Effector memory CD4-positive, alpha-beta T cell (primary cell): ENCODE measurements at regions not wholly inside any gene's neighbourhood (a gene's known extent, or its start where the extent isn't known, plus 50 kb on each side); places are given as distances from the start of the nearest gene placed in this dataset.

Experiments used
- DNase-seq, 3 donors: peaks; one replicate each; pipeline ENCODE4 v3.0.0-alpha.2; 2020
- H3K27ac ChIP-seq: 2 replicates; pipeline ENCODE4 v1.7.0; 2013; ENCODE audit warnings: mild to moderate bottlenecking, low read length, moderate library complexity; ENCODE audit not compliant: insufficient read depth, poor library complexity, severe bottlenecking
- H3K27me3 ChIP-seq: replicated peaks from 2 replicates; pipeline ENCODE4 v1.7.0; 2013; ENCODE audit warnings: mild to moderate bottlenecking, low read length; ENCODE audit not compliant: insufficient read depth, control insufficient read depth, poor library complexity, severe bottlenecking
- H3K36me3 ChIP-seq: 2 replicates; pipeline ENCODE4 v1.7.0; 2013; ENCODE audit warnings: mild to moderate bottlenecking, low read length, moderate library complexity; ENCODE audit not compliant: control insufficient read depth, insufficient read depth
- H3K4me1 ChIP-seq: 2 replicates; pipeline ENCODE4 v1.7.0; 2013; ENCODE audit warnings: low read length, mild to moderate bottlenecking; ENCODE audit not compliant: control insufficient read depth, insufficient read depth, poor library complexity, severe bottlenecking
- H3K4me3 ChIP-seq: 2 replicates; pipeline ENCODE4 v1.7.0; 2013; ENCODE audit warnings: low read length, low read depth, mild to moderate bottlenecking; ENCODE audit not compliant: insufficient read depth, poor library complexity, severe bottlenecking
- H3K9me3 ChIP-seq: 2 replicates; pipeline ENCODE4 v1.7.0; 2013; ENCODE audit warnings: mild to moderate bottlenecking, low read length, moderate library complexity; ENCODE audit not compliant: control insufficient read depth

DNA sequence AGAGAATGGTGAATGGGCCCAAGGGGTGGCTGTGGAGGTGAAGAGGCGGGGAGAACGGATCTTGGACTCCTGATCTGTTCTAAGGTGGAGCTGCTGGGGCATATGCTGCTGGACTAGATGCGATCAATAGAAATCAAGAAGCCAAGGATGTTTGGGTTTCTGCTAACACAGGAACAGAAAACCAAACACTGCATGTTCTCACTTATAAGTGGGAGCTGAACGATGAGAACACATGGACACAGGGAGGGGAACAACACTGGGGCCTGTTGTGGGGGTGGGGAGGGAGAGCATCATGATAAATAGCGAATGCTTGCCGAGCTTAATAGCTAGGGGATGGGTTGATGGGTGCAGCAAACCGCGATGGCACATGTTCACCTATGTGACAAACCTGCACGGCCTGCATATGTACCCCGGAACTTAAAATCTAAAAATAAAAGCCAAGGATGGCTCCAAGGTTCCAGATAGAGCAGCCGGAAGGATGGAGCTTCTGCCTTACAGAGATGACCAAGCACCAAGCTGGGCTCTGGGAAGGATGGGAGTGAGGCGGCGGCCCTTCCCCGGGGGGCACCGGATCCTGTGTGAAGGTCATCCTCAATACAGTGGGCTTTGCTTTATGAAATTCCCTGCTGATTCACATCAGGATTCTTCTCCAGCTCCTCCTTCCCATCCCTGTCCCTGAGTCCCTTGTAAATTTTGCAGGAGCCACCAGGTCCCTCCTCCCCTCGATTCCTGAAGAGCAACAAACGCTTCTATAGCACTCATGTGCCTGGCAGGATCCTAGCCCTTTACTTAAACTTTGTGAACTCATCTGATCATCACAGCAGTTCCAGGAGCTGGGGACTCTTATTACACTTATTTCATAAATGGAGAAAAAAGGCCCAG lies 109.2 kb upstream of the PTPN1 start:
- Histone ChIP-seq H3K27me3 (no peaks in the 10 kb centered on the region), H3K4me1 (no peaks in the 10 kb centered on the region), H3K9me3 (no peaks in the 10 kb centered on the region), H3K27ac (no peak overlapping the region), H3K36me3 (no peaks in the 10 kb centered on the region), H3K4me3 (no peak overlapping the region)
- DNase-seq: no peak

DNA sequence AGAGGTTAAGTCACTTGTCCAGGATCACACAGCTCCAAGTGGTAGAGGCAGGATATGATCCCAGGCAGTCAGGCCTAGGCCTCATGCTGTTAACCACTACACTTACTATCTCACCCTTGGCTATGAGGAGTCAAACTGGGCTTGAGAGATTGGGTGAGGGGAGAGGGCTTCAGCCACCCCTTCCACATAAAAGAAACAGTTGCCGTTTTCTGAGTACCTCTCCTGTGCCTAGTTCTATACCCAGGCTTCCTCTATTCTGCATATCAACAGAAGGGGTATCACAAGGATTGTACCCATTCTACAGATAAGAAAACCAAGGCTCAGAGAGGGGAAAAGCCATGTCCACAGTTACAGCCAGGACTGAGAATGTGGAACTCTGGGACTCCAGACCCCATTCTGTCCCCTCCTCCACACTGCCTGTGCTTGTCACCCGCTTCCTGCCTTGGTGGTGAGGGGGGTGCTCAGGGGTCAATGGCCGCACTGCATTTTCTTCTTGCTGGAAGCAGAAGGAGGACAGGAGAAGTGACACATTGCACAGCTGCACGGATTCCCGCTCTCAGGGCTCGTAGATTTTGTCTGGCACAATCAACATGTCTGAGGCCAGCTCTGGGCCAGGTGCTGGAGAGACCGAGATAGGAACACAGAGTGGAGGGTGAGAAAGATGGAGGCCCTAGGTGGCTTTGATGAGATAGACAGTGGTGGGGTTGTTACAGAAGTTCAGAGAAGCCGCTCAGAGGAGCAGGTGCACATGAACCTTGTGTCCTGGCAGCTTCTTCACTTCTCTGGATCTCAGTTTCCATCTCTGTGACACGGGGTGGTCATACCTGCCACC lies 108.4 kb upstream of the PTPN1 start:
- H3K27ac ChIP-seq: no peak overlapping the region
- H3K4me1 ChIP-seq: no peaks in the 10 kb centered on the region
- H3K9me3 ChIP-seq: no peaks in the 10 kb centered on the region
- H3K4me3 ChIP-seq: no peak overlapping the region
- DNase-seq: no peak
- H3K36me3 ChIP-seq: no peaks in the 10 kb centered on the region
- H3K27me3 ChIP-seq: no peaks in the 10 kb centered on the region

DNA sequence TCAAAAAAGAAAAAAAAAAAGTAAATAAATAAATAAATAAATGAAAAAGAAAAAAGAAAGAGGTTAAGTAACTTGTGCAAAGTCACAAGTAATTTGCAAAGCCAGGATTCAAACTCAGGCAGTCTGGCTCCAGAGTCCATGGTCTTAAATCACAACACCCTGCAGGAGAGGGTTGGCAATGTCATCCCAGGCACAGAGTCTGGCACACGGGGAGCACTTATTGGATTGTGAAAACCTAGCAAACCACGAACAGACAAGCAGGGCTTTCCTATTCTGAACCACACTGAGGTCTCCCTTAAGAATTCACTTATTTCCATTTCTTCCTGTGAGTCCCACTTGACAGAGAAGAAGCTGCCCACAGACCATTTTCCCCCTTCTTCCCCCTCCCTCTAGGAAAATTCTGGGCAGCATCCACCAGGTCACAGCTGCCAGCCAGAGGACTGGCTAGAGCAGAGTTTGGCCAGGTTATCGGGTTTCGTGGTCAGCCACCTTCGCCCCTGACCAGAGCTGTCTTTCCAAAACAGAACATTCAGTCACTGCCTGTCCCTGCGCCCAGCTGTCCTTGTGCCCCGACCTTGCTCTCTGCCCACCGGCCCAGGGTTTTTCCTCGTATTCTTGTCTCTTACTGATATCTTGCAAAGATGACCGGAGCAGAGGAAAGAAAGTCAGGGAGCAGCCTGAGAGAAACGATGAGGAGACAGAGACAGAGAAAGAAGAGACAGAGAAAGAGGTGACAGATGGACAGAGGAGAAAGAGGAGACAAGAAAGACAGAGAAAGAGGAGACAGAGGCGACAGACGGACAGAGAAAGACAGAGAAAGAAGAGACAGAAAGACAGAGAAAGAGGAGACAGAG lies 106.4 kb upstream of the PTPN1 start:
- Histone ChIP-seq H3K27me3 (no peaks in the 10 kb centered on the region), H3K36me3 (no peaks in the 10 kb centered on the region), H3K27ac (no peak overlapping the region), H3K4me3 (no peak overlapping the region), H3K9me3 (no peaks in the 10 kb centered on the region), H3K4me1 (no peaks in the 10 kb centered on the region)
- DNase-seq: no peak

DNA sequence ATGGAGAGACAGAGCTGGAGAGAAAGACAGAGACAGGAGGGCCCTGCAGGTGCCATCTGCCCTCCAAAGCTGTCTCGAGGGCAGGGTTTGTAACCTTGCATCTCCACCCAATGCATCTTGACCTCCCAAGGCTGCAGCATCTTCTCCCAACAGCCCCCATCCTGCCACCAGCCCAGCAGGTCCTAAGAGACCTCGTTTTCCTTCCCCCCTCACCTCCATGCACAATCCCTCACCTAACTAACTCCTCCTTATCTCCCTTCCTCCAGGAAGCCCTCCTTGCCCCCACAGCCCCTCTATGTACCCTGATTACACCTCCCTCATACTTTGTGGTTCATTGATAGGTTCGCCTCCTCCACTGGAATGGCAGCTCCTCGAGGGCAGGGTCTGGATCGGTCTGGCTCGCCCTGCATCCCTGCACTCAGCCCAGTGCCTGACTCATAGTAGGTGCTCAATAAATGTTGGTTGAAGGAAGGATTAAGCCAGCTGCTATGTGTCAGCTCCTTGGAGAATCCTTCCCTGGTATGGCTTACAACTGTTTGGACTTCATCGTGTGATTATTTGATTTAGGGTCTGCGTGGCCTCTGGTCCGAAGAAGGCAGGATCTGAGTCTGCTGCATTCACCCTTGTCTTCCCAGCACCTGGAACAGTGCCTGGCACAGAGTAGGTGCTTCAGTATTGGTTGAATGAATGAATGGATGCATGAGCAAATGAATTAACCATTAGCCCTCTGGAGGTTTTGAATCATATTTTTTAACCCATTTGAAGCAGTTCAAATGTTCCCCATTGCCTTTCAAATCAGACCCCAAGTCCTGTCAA lies 105.6 kb upstream of the PTPN1 start:
- H3K4me3 ChIP-seq: no peak overlapping the region

GRCh38 chr20:50405235-50405914 lies 104.8 kb upstream of the PTPN1 start:
- no peaks in the 10 kb centered on the region for H3K36me3 ChIP-seq
- no peak overlapping the region for H3K4me3 ChIP-seq
- no peak for DNase-seq

More for the DNA sequence above, 105.6 kb upstream of the PTPN1 start:
- Histone ChIP-seq H3K9me3 (no peaks in the 10 kb centered on the region), H3K36me3 (no peaks in the 10 kb centered on the region), H3K27me3 (no peaks in the 10 kb centered on the region), H3K27ac (no peak overlapping the region), H3K4me1 (no peaks in the 10 kb centered on the region)
- DNase-seq: no peak

DNA sequence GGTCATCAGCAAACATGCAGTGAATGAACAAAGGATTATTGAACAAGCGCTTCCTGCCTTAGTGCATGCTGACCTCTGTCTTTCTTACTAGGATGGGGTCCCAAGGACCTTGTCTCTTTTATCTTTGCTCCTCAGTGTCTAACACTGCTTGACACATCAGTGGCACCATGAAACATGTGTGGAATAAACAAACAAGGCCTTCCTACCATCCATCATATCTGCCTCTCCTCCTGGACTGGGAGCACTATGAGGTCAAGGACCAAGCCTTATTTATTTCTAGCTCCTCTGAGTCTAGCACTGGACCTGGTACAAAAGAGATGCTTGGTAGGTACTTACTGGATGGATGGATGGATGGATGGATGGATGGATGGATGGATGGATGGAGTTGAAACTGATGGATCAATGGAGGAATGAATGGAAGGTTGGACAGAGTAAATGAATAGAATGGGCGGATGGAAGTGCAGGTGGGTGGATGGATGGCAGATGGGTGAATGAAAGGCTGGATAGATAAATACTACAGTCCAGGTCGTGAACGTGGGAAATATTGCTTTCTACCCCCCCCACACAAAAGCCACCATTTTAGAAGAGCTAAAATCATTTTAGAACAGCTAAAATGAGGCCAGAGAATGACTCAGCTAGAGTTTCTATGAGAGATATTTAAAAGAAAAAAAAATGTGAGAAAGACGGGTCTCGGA lies 104.1 kb upstream of the PTPN1 start:
- Histone ChIP-seq H3K27ac (no peak overlapping the region), H3K4me3 (no peak overlapping the region), H3K27me3 (no peaks in the 10 kb centered on the region), H3K4me1 (no peaks in the 10 kb centered on the region), H3K9me3 (no peaks in the 10 kb centered on the region), H3K36me3 (no peaks in the 10 kb centered on the region)
- no peak for DNase-seq

More at GRCh38 chr20:50405235-50405914, 104.8 kb upstream of the PTPN1 start:
- Histone ChIP-seq H3K4me1 (no peaks in the 10 kb centered on the region), H3K9me3 (no peaks in the 10 kb centered on the region), H3K27ac (no peak overlapping the region), H3K27me3 (no peaks in the 10 kb centered on the region)

DNA sequence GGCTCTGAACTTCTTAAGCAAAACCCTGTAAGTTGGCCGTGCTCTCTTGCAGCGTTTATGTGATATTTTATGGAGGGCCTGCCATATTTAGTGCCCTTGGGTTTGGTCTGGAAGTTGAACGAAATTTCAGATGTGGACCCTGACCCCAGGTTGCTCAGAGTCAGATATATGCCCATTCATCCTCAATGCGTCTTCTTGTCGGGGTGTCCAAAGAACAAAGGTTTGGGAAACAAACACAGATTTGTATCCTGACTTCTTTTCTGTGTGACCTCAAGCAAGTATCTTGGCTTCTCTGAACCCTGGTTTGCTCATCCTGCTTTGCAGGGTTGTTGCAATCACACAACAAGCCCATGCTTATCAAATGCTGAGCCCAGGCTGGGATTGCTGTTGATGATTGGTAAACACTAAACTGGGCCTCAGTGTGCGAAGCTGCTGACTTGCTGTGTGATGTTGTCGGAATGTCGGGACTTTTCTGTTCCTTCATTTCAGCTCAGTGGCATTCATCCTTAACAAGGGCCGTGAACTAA lies 103.5 kb upstream of the PTPN1 start:
- Histone ChIP-seq H3K27me3 (no peaks in the 10 kb centered on the region), H3K9me3 (no peaks in the 10 kb centered on the region), H3K4me3 (no peak overlapping the region), H3K4me1 (no peaks in the 10 kb centered on the region), H3K27ac (no peak overlapping the region), H3K36me3 (no peaks in the 10 kb centered on the region)
- DNase-seq: no peak

- Histone ChIP-seq H3K9me3 (no peaks in the 10 kb centered on the region), H3K27me3 (no peaks in the 10 kb centered on the region), H3K4me3 (no peak overlapping the region), H3K36me3 (no peaks in the 10 kb centered on the region), H3K27ac (no peak overlapping the region), H3K4me1 (no peaks in the 10 kb centered on the region)
- DNase-seq: no peak
These were observed 101.4 kb upstream of the PTPN1 start for GRCh38 chr20:50408526-50409364.
